Esophagus squamous epithelium (tissue), 5 donors: ENCODE measurements at regions not wholly inside any gene's neighbourhood (a gene's known extent, or its start where the extent isn't known, plus 50 kb on each side); places are given as distances from the start of the nearest gene placed in this dataset.

Source experiments
- DNase-seq: peaks from one replicate; lab custom pipeline; 2025; lab: John Stamatoyannopoulos, UW
- H3K27ac ChIP-seq, 4 donors: fragments of 200-600 bp; sonication (generic); one replicate each; pipeline ENCODE4 v1.5.1; 2016 to 2019; ENCODE audit warnings: mild to moderate bottlenecking in 1 of 4
- H3K27me3 ChIP-seq, 4 donors: fragments of 200-600 bp; sonication (generic); 1 replicate in 3 of 4; 2 replicates in 1 of 4; pipeline versions ENCODE4 v1.5.1 to v1.6.0; 2017 to 2021; ENCODE audit warnings: antibody characterized with exemption in 1 of 4
- H3K36me3 ChIP-seq, 3 donors: fragments of 200-600 bp; sonication (generic); one replicate each; pipeline ENCODE4 v1.5.1; 2016 to 2019
- H3K4me1 ChIP-seq, 3 donors: fragments of 200-600 bp; sonication (generic); one replicate each; pipeline ENCODE4 v1.5.1; 2017 to 2019
- H3K4me3 ChIP-seq, 4 donors: fragments of 200-600 bp; sonication (generic); 1 replicate in 3 of 4; 2 replicates in 1 of 4; pipeline ENCODE4 v1.5.1; 2016 to 2019; ENCODE audit warnings: mild to moderate bottlenecking in 2 of 4, moderate library complexity in 1 of 4
- H3K9me3 ChIP-seq, 3 donors: fragments of 200-600 bp; sonication (generic); one replicate each; pipeline ENCODE4 v1.5.1; 2016 to 2019
- CTCF ChIP-seq, 6 experiments: fragments of 450-650 bp in 4 of 6; fragments of 200-600 bp in 2 of 6; sonication (generic) in 2 of 6; IDR thresholded peaks; one replicate each; pipeline ENCODE4 v1.5.1; 2016 to 2019; ENCODE audit warnings: antibody characterized with exemption in 6 of 6, mild to moderate bottlenecking in 4 of 6, moderate library complexity in 4 of 6
- POLR2A ChIP-seq, 4 donors: fragments of 450-650 bp; IDR thresholded peaks; one replicate each; pipeline ENCODE4 v1.6.1; 2017; ENCODE audit warnings: antibody characterized with exemption in 4 of 4, mild to moderate bottlenecking in 4 of 4, moderate library complexity in 3 of 4
- WGBS, 2 donors: methylation state at CpG; one replicate each; pipeline ENCODE4 v1.1.5; 2018; 5-methylcytosine and 5-hydroxymethylcytosine counted together
- intact Hi-C: fragments of 100-400 bp; cut with DNase I; formaldehyde crosslinking; loops from one replicate; pipeline ENCODE4 v1.15.0; 2022
- donor health status: DM: yes; HTN: yes; CAD: no.

- TF ChIP-seq POLR2A (IDR thresholded peaks at IDR 0.05) (no peak), CTCF (IDR thresholded peaks at IDR 0.05) (no peak)
- Histone ChIP-seq H3K9me3 (no peaks in the 10 kb centered on the region), H3K4me3 (no peak overlapping the region), H3K27ac (no peak overlapping the region), H3K27me3 (no peaks in the 10 kb centered on the region), H3K36me3 (no peaks in the 10 kb centered on the region), H3K4me1 (no peaks in the 10 kb centered on the region)
- no peak for DNase-seq
- 7 to 21% methylated on average over 1 of the region's 1 CpG for WGBS, 2 donors
- intact Hi-C loops, result no loop called here
Measured at GRCh38 chr6:114595186-114595585, 252.4 kb upstream of the HS3ST5 start.

GRCh38 chr6:114592506-114592905 is 249.7 kb upstream of the HS3ST5 start:
- TF ChIP-seq CTCF (IDR thresholded peaks at IDR 0.05) (no peak), POLR2A (IDR thresholded peaks at IDR 0.05) (no peak)
- Histone ChIP-seq H3K36me3 (no peaks in the 10 kb centered on the region), H3K4me3 (no peak overlapping the region), H3K4me1 (no peaks in the 10 kb centered on the region), H3K27me3 (no peaks in the 10 kb centered on the region), H3K9me3 (no peaks in the 10 kb centered on the region), H3K27ac (no peak overlapping the region)
- no peak for DNase-seq
- 60 to 66% methylated on average over 4 of the region's 4 CpGs for WGBS, 2 donors
- intact Hi-C loops, result no loop called here

- WGBS, 2 donors, result 50 to 57% methylated on average over 5 of the region's 5 CpGs
- no peaks in the 10 kb centered on the region for H3K27me3 ChIP-seq
- H3K36me3 ChIP-seq, result no peaks in the 10 kb centered on the region
- intact Hi-C loops, result no loop called here
- TF ChIP-seq POLR2A (IDR thresholded peaks at IDR 0.05), result no peak
- TF ChIP-seq CTCF (IDR thresholded peaks at IDR 0.05), result no peak
- H3K9me3 ChIP-seq, result no peaks in the 10 kb centered on the region
- no peak overlapping the region for H3K4me3 ChIP-seq
- no peak for DNase-seq
- no peaks in the 10 kb centered on the region for H3K4me1 ChIP-seq
- no peak overlapping the region for H3K27ac ChIP-seq
Measured at GRCh38 chr6:114588726-114589125, 245.9 kb upstream of the HS3ST5 start.

GRCh38 chr6:114586298-114586697 is 243.5 kb upstream of the HS3ST5 start:
- intact Hi-C loops, result no loop called here
- Histone ChIP-seq H3K9me3 (peaks cover 0 to 3% (median 0%) of the 10 kb centered on the region in 3 donors), H3K27me3 (no peaks in the 10 kb centered on the region), H3K4me3 (no peak overlapping the region), H3K36me3 (no peaks in the 10 kb centered on the region), H3K4me1 (no peaks in the 10 kb centered on the region), H3K27ac (no peak overlapping the region)
- DNase-seq, result no peak
- 36 to 38% methylated on average over 2 of the region's 2 CpGs for WGBS, 2 donors
- TF ChIP-seq CTCF (IDR thresholded peaks at IDR 0.05) (no peak), POLR2A (IDR thresholded peaks at IDR 0.05) (no peak)

- intact Hi-C loops, result no loop called here
- H3K36me3 ChIP-seq, result no peaks in the 10 kb centered on the region
- H3K4me3 ChIP-seq, result no peak overlapping the region
- no peak for DNase-seq
- H3K4me1 ChIP-seq, result no peaks in the 10 kb centered on the region
- H3K9me3 ChIP-seq, result peaks cover 0 to 3% (median 0%) of the 10 kb centered on the region in 3 donors
- 36 to 42% methylated on average over 1 of the region's 2 CpGs for WGBS, 2 donors
- TF ChIP-seq CTCF (IDR thresholded peaks at IDR 0.05), result no peak
- TF ChIP-seq POLR2A (IDR thresholded peaks at IDR 0.05), result no peak
- H3K27me3 ChIP-seq, result no peaks in the 10 kb centered on the region
- no peak overlapping the region for H3K27ac ChIP-seq
Measured at GRCh38 chr6:114581293-114581692, 238.5 kb upstream of the HS3ST5 start.
